ENCODE measurements at regions not wholly inside any gene's neighbourhood (a gene's known extent, or its start where the extent isn't known, plus 50 kb on each side); places are given as distances from the start of the nearest gene placed in this dataset.

DNA sequence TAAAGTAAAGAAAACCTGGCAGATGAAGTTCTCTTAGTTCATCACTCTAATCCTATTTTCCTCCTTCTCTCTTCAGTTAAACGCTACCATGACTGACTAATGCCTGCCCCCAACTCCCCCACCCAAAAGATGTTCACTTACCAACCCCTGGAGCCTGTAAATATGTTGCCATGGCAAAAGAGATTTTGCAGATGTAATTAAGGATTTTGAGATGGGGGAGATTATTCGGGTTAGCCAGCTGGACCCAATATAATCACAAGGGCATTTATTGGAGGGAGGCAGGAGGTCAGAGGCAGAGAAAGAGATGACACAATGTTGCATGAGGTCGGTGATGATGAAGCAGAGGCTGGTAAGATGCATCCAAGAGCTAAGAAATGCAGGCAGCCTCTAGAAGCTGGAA is 69.3 kb upstream of the PPP2R5A start (continued):
- TF ChIP-seq, protein P1, sequence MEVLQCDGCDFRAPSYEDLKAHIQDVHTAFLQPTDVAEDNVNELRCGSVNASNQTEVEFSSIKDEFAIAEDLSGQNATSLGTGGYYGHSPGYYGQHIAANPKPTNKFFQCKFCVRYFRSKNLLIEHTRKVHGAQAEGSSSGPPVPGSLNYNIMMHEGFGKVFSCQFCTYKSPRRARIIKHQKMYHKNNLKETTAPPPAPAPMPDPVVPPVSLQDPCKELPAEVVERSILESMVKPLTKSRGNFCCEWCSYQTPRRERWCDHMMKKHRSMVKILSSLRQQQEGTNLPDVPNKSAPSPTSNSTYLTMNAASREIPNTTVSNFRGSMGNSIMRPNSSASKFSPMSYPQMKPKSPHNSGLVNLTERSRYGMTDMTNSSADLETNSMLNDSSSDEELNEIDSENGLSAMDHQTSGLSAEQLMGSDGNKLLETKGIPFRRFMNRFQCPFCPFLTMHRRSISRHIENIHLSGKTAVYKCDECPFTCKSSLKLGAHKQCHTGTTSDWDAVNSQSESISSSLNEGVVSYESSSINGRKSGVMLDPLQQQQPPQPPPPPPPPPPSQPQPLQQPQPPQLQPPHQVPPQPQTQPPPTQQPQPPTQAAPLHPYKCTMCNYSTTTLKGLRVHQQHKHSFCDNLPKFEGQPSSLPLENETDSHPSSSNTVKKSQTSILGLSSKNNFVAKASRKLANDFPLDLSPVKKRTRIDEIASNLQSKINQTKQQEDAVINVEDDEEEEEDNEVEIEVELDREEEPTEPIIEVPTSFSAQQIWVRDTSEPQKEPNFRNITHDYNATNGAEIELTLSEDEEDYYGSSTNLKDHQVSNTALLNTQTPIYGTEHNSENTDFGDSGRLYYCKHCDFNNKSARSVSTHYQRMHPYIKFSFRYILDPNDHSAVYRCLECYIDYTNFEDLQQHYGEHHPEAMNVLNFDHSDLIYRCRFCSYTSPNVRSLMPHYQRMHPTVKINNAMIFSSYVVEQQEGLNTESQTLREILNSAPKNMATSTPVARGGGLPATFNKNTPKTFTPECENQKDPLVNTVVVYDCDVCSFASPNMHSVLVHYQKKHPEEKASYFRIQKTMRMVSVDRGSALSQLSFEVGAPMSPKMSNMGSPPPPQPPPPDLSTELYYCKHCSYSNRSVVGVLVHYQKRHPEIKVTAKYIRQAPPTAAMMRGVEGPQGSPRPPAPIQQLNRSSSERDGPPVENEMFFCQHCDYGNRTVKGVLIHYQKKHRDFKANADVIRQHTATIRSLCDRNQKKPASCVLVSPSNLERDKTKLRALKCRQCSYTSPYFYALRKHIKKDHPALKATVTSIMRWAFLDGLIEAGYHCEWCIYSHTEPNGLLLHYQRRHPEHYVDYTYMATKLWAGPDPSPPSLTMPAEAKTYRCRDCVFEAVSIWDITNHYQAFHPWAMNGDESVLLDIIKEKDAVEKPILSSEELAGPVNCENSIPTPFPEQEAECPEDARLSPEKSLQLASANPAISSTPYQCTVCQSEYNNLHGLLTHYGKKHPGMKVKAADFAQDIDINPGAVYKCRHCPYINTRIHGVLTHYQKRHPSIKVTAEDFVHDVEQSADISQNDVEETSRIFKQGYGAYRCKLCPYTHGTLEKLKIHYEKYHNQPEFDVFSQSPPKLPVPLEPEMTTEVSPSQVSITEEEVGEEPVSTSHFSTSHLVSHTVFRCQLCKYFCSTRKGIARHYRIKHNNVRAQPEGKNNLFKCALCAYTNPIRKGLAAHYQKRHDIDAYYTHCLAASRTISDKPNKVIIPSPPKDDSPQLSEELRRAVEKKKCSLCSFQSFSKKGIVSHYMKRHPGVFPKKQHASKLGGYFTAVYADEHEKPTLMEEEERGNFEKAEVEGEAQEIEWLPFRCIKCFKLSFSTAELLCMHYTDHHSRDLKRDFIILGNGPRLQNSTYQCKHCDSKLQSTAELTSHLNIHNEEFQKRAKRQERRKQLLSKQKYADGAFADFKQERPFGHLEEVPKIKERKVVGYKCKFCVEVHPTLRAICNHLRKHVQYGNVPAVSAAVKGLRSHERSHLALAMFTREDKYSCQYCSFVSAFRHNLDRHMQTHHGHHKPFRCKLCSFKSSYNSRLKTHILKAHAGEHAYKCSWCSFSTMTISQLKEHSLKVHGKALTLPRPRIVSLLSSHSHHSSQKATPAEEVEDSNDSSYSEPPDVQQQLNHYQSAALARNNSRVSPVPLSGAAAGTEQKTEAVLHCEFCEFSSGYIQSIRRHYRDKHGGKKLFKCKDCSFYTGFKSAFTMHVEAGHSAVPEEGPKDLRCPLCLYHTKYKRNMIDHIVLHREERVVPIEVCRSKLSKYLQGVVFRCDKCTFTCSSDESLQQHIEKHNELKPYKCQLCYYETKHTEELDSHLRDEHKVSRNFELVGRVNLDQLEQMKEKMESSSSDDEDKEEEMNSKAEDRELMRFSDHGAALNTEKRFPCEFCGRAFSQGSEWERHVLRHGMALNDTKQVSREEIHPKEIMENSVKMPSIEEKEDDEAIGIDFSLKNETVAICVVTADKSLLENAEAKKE (CRISPR knock-in tag; IDR thresholded peaks at IDR 0.05) = no peak
- TF ChIP-seq EZH2phosphoT487 (IDR thresholded peaks at IDR 0.05; ENCODE audit: unreplicated experiment) = no peak
- no peak for TF ChIP-seq CREB1 (CRISPR knock-in tag; IDR thresholded peaks at IDR 0.05; ENCODE audit: low read depth)
- no peak for TF ChIP-seq STAT1 (IDR thresholded peaks at IDR 0.05; ENCODE audit: unreplicated experiment)

DNA sequence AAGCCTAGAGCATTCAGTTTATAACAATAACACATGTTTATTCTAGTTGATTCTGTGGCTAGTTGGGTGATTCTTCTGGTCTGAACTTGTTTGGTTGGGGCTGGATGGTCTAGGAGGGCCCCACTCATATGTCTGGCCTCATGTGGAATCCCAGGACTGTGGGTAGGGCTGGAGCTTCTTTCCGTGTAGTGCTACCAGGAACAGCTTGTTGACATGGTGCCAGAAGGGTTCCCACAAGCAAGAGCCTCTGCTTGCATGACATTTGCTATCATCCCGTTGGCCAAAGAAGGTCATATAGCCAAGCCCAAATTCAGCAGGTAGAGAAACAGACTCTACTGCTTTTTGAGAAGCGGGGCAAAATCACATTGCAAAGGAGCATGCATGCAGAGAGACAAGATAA is 67.6 kb upstream of the PPP2R5A start:
- no peak overlapping the region for H3K4me3 ChIP-seq
- TF ChIP-seq, protein P2, sequence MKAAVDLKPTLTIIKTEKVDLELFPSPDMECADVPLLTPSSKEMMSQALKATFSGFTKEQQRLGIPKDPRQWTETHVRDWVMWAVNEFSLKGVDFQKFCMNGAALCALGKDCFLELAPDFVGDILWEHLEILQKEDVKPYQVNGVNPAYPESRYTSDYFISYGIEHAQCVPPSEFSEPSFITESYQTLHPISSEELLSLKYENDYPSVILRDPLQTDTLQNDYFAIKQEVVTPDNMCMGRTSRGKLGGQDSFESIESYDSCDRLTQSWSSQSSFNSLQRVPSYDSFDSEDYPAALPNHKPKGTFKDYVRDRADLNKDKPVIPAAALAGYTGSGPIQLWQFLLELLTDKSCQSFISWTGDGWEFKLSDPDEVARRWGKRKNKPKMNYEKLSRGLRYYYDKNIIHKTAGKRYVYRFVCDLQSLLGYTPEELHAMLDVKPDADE (IDR thresholded peaks at IDR 0.05) = no peak
- TF ChIP-seq EZH2 (IDR thresholded peaks at IDR 0.05; ENCODE audit: low read depth, unreplicated experiment) (no peak), EZH2phosphoT487 (IDR thresholded peaks at IDR 0.05; ENCODE audit: unreplicated experiment) (no peak), CREB1 (CRISPR knock-in tag; IDR thresholded peaks at IDR 0.05; ENCODE audit: low read depth) (no peak), NANOG (IDR thresholded peaks at IDR 0.05; ENCODE audit: borderline replicate concordance) (no peak), ZNF114 (CRISPR knock-in tag; IDR thresholded peaks at IDR 0.05) (no peak), POLR2AphosphoS5 (IDR thresholded peaks at IDR 0.05; ENCODE audit: low read depth) (no peak), STAT1 (IDR thresholded peaks at IDR 0.05; ENCODE audit: unreplicated experiment) (no peak)
- TF ChIP-seq, protein P1 (CRISPR knock-in tag; IDR thresholded peaks at IDR 0.05) = no peak

More for the DNA sequence above, 67.6 kb upstream of the PPP2R5A start:
- Mint-ChIP-seq H3K9me3 (no peaks in the 10 kb centered on the region), H3K27ac (no peak overlapping the region), H3K27me3 (ENCODE audit: insufficient read depth, low read depth, poor library complexity) (peaks cover 3% of the 10 kb centered on the region), H3K4me3 (no peak overlapping the region), H3K4me1 (peaks cover 25% of the 10 kb centered on the region), H3K36me3 (ENCODE audit: low read depth) (no peaks in the 10 kb centered on the region)
- DNase-seq (ENCODE audit: low spot score) (no peak), ATAC-seq (no peak)
- Histone ChIP-seq H3K4me2 (no peak overlapping the region), H3K9me2 (ENCODE audit: insufficient read depth) (no peaks in the 10 kb centered on the region), H3K27me3 (ENCODE audit: insufficient read depth) (no peaks in the 10 kb centered on the region), H3K36me3 (ENCODE audit: insufficient read depth) (no peaks in the 10 kb centered on the region), H4K20me1 (replicated peaks; ENCODE audit: insufficient read depth) (no peaks in the 10 kb centered on the region), H3K27ac (ENCODE audit: low read depth) (no peak overlapping the region), H3K79me2 (replicated peaks; ENCODE audit: insufficient read depth) (no peaks in the 10 kb centered on the region), H3K4me1 (ENCODE audit: insufficient read depth) (0 out of 2 replicates have a peak, but pooled peaks cover 3% of the 10 kb centered on the region), H2AFZ (no peak overlapping the region), H3F3A (replicated peaks; ENCODE audit: low read depth) (no peaks in the 10 kb centered on the region)
